Adrenal gland (tissue), 9 donors: ENCODE measurements at regions not wholly inside any gene's neighbourhood (a gene's known extent, or its start where the extent isn't known, plus 50 kb on each side); places are given as distances from the start of the nearest gene placed in this dataset.
A peak's percentile ranks its signal among the peaks of the same experiment; 100 is the strongest.

ENCODE experiments used
- DNase-seq, 7 donors: peaks; one replicate each; pipeline ENCODE4 v3.0.0-alpha.2; 2019 to 2020
- H3K27ac ChIP-seq, 5 donors: fragments of 200-600 bp; sonication (generic) in 4 of 5; 1 replicate in 3 of 5; 2 replicates in 2 of 5; pipeline versions ENCODE4 v1.5.1 to v1.8.0; 2016 to 2020; ENCODE audit warnings: mild to moderate bottlenecking in 1 of 5
- H3K27me3 ChIP-seq: fragments of 200-600 bp; 2 replicates; pipeline ENCODE4 v1.8.0; 2021
- H3K36me3 ChIP-seq, 2 donors: fragments of 200-600 bp; replicated peaks in 1 of 2; 1 replicate in 1 of 2; 2 replicates in 1 of 2; pipeline versions ENCODE4 v1.5.1 to v1.8.0; 2018 to 2022
- H3K4me1 ChIP-seq, 2 donors: fragments of 200-600 bp; replicated peaks in 1 of 2; 1 replicate in 1 of 2; 2 replicates in 1 of 2; pipeline versions ENCODE4 v1.5.1 to v1.8.0; 2018 to 2021
- H3K4me3 ChIP-seq, 4 donors: fragments of 200-600 bp; sonication (generic) in 3 of 4; one replicate each; pipeline ENCODE4 v1.5.1; 2016 to 2018
- H3K9me3 ChIP-seq, 3 donors: fragments of 200-600 bp; sonication (generic) in 1 of 3; replicated peaks in 1 of 3; 1 replicate in 2 of 3; 2 replicates in 1 of 3; pipeline versions ENCODE4 v1.5.1 to v1.8.0; 2016 to 2021
- CTCF ChIP-seq, 6 experiments: fragments of 450-650 bp in 4 of 6; fragments of 200-600 bp in 2 of 6; sonication (generic) in 1 of 6; IDR thresholded peaks; 1 replicate in 5 of 6; 2 replicates in 1 of 6; pipeline versions ENCODE4 v1.5.1 to v1.8.0; 2016 to 2021; ENCODE audit warnings: antibody characterized with exemption in 6 of 6, mild to moderate bottlenecking in 2 of 6, moderate library complexity in 1 of 6
- POLR2A ChIP-seq, 2 donors: fragments of 450-650 bp; IDR thresholded peaks; one replicate each; pipeline ENCODE4 v1.6.1; 2017; ENCODE audit warnings: antibody characterized with exemption in 2 of 2, mild to moderate bottlenecking in 2 of 2, moderate library complexity in 1 of 2
- WGBS, 4 donors: extraction: QIAGEN DNeasy Blood & Tissue Kit in 2 of 4; methylation state at CpG; one replicate each; pipeline versions ENCODE4 v1.1.5 to v1.1.7; 2013 to 2017; 5-methylcytosine and 5-hydroxymethylcytosine counted together
- intact Hi-C, 2 donors: fragments of 100-400 bp; cut with DNase I; formaldehyde crosslinking; loops; one replicate each; pipeline versions ENCODE4 v1.14.1 to v1.15.0; 2022 to 2023
- donor health status: healthy with polysubstance abuse.
- donor health status: Bipolar disorder and iron deficiency.
- donor health status: DM: yes; HTN: yes; CAD: no.
- donor health status: DM: no; HTN: no; CAD: no.
- donor health status: DM: no; HTN: no; CAD: no.

- no peak for DNase-seq
- intact Hi-C loops = loop anchor here in 1 of 2 donors (10.0 kb wide), 1 partner anchor 186 kb away; no protein-coding TSS in a partner anchor
- TF ChIP-seq POLR2A (IDR thresholded peaks at IDR 0.05) = no peak
- TF ChIP-seq CTCF (IDR thresholded peaks at IDR 0.05) = no peak
- no peaks in the 10 kb centered on the region for H3K27me3 ChIP-seq
- no peak overlapping the region for H3K4me3 ChIP-seq
- no peaks in the 10 kb centered on the region for H3K36me3 ChIP-seq
- H3K9me3 ChIP-seq = no peaks in the 10 kb centered on the region
- H3K4me1 ChIP-seq = no peaks in the 10 kb centered on the region
- H3K27ac ChIP-seq = no peak overlapping the region
- 60 to 100% (median 81%) methylated on average over 1 of the region's 1 CpG for WGBS, 4 donors
Measured at GRCh38 chr21:28758883-28759242, 233.8 kb downstream of the LTN1 start.

GRCh38 chr21:28758042-28758882, 234.4 kb downstream of the LTN1 start:
- intact Hi-C loops = loop anchor here in 1 of 2 donors (10.0 kb wide), 1 partner anchor 187 kb away; no protein-coding TSS in a partner anchor
- Histone ChIP-seq H3K9me3 (no peaks in the 10 kb centered on the region), H3K36me3 (no peaks in the 10 kb centered on the region), H3K4me3 (no peak overlapping the region), H3K4me1 (no peaks in the 10 kb centered on the region), H3K27me3 (no peaks in the 10 kb centered on the region), H3K27ac (no peak overlapping the region)
- no peak for TF ChIP-seq CTCF (IDR thresholded peaks at IDR 0.05)
- no peak for TF ChIP-seq POLR2A (IDR thresholded peaks at IDR 0.05)
- WGBS, 4 donors = 68 to 81% (median 77%) methylated on average over 7 of the region's 7 CpGs
- DNase-seq = no peak

- intact Hi-C loops = loop anchor here in 1 of 2 donors (10.0 kb wide), 1 partner anchor 190 kb away; no protein-coding TSS in a partner anchor
- TF ChIP-seq CTCF (IDR thresholded peaks at IDR 0.05) = no peak
- no peak for TF ChIP-seq POLR2A (IDR thresholded peaks at IDR 0.05)
- Histone ChIP-seq H3K27ac (peak overlapping the region in 2 of 5 donors; percentile 46 to 58), H3K36me3 (no peaks in the 10 kb centered on the region), H3K4me3 (no peak overlapping the region), H3K27me3 (no peaks in the 10 kb centered on the region), H3K9me3 (no peaks in the 10 kb centered on the region), H3K4me1 (no peaks in the 10 kb centered on the region)
- DNase-seq = no peak
- 59 to 72% (median 66%) methylated on average over 3 of the region's 3 CpGs for WGBS, 4 donors
Measured at GRCh38 chr21:28754862-28755261, 237.8 kb downstream of the LTN1 start.

- Histone ChIP-seq H3K27ac (peak overlapping the region in 2 of 5 donors; percentile 41 to 51), H3K4me3 (no peak overlapping the region), H3K4me1 (no peaks in the 10 kb centered on the region), H3K36me3 (no peaks in the 10 kb centered on the region), H3K27me3 (no peaks in the 10 kb centered on the region), H3K9me3 (no peaks in the 10 kb centered on the region)
- DNase-seq = peak in 4 of 7 donors; percentile 4 to 56 (median 18)
- 59 to 70% (median 65%) methylated on average over 9 of the region's 9 CpGs for WGBS, 4 donors
- intact Hi-C loops = loop anchor here in 1 of 2 donors (10.0 kb wide), 1 partner anchor 191 kb away; no protein-coding TSS in a partner anchor
- TF ChIP-seq CTCF (IDR thresholded peaks at IDR 0.05) (no peak), POLR2A (IDR thresholded peaks at IDR 0.05) (no peak)
Measured at GRCh38 chr21:28754127-28754611, 238.5 kb downstream of the LTN1 start.
